ENCODE measurements at regions not wholly inside any gene's neighbourhood (a gene's known extent, or its start where the extent isn't known, plus 50 kb on each side); places are given as distances from the start of the nearest gene placed in this dataset.

DNA sequence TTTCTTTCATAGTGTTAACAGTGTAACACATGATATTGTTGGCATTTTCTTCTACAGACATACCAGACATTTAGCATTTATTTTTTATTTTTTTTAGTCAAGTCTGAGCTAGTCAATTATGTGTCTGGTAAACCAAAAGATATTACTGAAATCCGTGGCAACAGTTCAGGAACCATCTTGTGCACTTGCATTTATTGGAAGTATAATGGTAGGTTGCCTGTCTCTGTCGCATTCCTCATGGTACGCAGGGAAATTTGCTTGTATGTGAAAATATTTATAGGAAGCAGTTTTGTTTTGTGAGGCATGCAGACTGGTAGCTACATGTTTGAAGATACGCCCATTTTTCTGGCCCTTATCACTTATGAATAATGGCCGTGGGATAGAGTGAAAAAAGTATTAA lies 186.1 kb upstream of the SLC38A2 start:
- no peak for TF ChIP-seq POLR2A (IDR thresholded peaks at IDR 0.05; ENCODE audit: extremely low read depth, insufficient read length)
- TF ChIP-seq, protein P1, sequence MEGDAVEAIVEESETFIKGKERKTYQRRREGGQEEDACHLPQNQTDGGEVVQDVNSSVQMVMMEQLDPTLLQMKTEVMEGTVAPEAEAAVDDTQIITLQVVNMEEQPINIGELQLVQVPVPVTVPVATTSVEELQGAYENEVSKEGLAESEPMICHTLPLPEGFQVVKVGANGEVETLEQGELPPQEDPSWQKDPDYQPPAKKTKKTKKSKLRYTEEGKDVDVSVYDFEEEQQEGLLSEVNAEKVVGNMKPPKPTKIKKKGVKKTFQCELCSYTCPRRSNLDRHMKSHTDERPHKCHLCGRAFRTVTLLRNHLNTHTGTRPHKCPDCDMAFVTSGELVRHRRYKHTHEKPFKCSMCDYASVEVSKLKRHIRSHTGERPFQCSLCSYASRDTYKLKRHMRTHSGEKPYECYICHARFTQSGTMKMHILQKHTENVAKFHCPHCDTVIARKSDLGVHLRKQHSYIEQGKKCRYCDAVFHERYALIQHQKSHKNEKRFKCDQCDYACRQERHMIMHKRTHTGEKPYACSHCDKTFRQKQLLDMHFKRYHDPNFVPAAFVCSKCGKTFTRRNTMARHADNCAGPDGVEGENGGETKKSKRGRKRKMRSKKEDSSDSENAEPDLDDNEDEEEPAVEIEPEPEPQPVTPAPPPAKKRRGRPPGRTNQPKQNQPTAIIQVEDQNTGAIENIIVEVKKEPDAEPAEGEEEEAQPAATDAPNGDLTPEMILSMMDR (IDR thresholded peaks at IDR 0.05; ENCODE audit: low read depth, low read length) = no peak

Data from NB4 (cell line).